ENCODE measurements at regions not wholly inside any gene's neighbourhood (a gene's known extent, or its start where the extent isn't known, plus 50 kb on each side); places are given as distances from the start of the nearest gene placed in this dataset.

DNA sequence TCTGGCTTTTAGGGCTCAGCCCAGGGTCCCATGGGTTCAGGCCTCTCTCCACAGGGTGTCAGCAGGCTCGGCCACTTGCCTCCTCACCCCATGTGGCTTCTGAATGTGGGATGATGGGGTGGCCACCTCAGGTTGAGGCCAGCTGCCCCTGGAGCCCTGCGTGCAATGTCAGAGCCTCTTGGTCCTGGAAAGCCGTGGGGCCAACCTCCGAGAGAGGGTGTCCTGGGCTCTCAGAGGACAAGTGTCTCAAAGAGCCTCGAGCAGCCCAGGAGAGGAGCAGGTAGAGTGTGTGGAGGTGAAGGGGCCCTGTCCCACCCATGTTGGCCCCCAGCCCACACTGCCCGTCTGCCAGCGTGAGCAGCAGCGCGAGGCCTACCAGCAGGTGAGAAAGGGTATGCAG is 86.0 kb downstream of the PLXNA1 start:
- no peak for DNase-seq (ENCODE audit: low spot score)
- Histone ChIP-seq H3K27ac (ENCODE audit: low read depth) (no peak overlapping the region), H3K4me3 (no peak overlapping the region), H3K79me2 (replicated peaks; ENCODE audit: insufficient read depth) (no peaks in the 10 kb centered on the region), H3F3A (replicated peaks; ENCODE audit: low read depth) (no peaks in the 10 kb centered on the region), H3K27me3 (ENCODE audit: insufficient read depth) (no peaks in the 10 kb centered on the region), H3K36me3 (ENCODE audit: insufficient read depth) (no peaks in the 10 kb centered on the region), H3K4me1 (ENCODE audit: insufficient read depth) (no peaks in the 10 kb centered on the region), H3K9me2 (ENCODE audit: insufficient read depth) (no peaks in the 10 kb centered on the region), H2AFZ (no peak overlapping the region), H4K20me1 (replicated peaks; ENCODE audit: insufficient read depth) (no peaks in the 10 kb centered on the region), H3K4me2 (no peak overlapping the region)
- no peak overlapping the region for H3K4me3 Mint-ChIP-seq
- no peaks in the 10 kb centered on the region for H3K9me3 Mint-ChIP-seq
- no peak overlapping the region for H3K27ac Mint-ChIP-seq
- ATAC-seq, result no peak
- TF ChIP-seq, protein P1, sequence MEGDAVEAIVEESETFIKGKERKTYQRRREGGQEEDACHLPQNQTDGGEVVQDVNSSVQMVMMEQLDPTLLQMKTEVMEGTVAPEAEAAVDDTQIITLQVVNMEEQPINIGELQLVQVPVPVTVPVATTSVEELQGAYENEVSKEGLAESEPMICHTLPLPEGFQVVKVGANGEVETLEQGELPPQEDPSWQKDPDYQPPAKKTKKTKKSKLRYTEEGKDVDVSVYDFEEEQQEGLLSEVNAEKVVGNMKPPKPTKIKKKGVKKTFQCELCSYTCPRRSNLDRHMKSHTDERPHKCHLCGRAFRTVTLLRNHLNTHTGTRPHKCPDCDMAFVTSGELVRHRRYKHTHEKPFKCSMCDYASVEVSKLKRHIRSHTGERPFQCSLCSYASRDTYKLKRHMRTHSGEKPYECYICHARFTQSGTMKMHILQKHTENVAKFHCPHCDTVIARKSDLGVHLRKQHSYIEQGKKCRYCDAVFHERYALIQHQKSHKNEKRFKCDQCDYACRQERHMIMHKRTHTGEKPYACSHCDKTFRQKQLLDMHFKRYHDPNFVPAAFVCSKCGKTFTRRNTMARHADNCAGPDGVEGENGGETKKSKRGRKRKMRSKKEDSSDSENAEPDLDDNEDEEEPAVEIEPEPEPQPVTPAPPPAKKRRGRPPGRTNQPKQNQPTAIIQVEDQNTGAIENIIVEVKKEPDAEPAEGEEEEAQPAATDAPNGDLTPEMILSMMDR (conservative IDR thresholded peaks at IDR 0.05; ENCODE audit: low read depth in 2 of 2), result no peak
- TF ChIP-seq, protein P2, sequence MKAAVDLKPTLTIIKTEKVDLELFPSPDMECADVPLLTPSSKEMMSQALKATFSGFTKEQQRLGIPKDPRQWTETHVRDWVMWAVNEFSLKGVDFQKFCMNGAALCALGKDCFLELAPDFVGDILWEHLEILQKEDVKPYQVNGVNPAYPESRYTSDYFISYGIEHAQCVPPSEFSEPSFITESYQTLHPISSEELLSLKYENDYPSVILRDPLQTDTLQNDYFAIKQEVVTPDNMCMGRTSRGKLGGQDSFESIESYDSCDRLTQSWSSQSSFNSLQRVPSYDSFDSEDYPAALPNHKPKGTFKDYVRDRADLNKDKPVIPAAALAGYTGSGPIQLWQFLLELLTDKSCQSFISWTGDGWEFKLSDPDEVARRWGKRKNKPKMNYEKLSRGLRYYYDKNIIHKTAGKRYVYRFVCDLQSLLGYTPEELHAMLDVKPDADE (IDR thresholded peaks at IDR 0.05), result no peak
- TF ChIP-seq EZH2 (IDR thresholded peaks at IDR 0.05; ENCODE audit: low read depth, unreplicated experiment), result no peak
- TF ChIP-seq, protein P3, sequence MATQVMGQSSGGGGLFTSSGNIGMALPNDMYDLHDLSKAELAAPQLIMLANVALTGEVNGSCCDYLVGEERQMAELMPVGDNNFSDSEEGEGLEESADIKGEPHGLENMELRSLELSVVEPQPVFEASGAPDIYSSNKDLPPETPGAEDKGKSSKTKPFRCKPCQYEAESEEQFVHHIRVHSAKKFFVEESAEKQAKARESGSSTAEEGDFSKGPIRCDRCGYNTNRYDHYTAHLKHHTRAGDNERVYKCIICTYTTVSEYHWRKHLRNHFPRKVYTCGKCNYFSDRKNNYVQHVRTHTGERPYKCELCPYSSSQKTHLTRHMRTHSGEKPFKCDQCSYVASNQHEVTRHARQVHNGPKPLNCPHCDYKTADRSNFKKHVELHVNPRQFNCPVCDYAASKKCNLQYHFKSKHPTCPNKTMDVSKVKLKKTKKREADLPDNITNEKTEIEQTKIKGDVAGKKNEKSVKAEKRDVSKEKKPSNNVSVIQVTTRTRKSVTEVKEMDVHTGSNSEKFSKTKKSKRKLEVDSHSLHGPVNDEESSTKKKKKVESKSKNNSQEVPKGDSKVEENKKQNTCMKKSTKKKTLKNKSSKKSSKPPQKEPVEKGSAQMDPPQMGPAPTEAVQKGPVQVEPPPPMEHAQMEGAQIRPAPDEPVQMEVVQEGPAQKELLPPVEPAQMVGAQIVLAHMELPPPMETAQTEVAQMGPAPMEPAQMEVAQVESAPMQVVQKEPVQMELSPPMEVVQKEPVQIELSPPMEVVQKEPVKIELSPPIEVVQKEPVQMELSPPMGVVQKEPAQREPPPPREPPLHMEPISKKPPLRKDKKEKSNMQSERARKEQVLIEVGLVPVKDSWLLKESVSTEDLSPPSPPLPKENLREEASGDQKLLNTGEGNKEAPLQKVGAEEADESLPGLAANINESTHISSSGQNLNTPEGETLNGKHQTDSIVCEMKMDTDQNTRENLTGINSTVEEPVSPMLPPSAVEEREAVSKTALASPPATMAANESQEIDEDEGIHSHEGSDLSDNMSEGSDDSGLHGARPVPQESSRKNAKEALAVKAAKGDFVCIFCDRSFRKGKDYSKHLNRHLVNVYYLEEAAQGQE (IDR thresholded peaks at IDR 0.05; ENCODE audit: unreplicated experiment), result no peak
- TF ChIP-seq EZH2phosphoT487 (IDR thresholded peaks at IDR 0.05; ENCODE audit: unreplicated experiment), result no peak
- TF ChIP-seq, protein P4, sequence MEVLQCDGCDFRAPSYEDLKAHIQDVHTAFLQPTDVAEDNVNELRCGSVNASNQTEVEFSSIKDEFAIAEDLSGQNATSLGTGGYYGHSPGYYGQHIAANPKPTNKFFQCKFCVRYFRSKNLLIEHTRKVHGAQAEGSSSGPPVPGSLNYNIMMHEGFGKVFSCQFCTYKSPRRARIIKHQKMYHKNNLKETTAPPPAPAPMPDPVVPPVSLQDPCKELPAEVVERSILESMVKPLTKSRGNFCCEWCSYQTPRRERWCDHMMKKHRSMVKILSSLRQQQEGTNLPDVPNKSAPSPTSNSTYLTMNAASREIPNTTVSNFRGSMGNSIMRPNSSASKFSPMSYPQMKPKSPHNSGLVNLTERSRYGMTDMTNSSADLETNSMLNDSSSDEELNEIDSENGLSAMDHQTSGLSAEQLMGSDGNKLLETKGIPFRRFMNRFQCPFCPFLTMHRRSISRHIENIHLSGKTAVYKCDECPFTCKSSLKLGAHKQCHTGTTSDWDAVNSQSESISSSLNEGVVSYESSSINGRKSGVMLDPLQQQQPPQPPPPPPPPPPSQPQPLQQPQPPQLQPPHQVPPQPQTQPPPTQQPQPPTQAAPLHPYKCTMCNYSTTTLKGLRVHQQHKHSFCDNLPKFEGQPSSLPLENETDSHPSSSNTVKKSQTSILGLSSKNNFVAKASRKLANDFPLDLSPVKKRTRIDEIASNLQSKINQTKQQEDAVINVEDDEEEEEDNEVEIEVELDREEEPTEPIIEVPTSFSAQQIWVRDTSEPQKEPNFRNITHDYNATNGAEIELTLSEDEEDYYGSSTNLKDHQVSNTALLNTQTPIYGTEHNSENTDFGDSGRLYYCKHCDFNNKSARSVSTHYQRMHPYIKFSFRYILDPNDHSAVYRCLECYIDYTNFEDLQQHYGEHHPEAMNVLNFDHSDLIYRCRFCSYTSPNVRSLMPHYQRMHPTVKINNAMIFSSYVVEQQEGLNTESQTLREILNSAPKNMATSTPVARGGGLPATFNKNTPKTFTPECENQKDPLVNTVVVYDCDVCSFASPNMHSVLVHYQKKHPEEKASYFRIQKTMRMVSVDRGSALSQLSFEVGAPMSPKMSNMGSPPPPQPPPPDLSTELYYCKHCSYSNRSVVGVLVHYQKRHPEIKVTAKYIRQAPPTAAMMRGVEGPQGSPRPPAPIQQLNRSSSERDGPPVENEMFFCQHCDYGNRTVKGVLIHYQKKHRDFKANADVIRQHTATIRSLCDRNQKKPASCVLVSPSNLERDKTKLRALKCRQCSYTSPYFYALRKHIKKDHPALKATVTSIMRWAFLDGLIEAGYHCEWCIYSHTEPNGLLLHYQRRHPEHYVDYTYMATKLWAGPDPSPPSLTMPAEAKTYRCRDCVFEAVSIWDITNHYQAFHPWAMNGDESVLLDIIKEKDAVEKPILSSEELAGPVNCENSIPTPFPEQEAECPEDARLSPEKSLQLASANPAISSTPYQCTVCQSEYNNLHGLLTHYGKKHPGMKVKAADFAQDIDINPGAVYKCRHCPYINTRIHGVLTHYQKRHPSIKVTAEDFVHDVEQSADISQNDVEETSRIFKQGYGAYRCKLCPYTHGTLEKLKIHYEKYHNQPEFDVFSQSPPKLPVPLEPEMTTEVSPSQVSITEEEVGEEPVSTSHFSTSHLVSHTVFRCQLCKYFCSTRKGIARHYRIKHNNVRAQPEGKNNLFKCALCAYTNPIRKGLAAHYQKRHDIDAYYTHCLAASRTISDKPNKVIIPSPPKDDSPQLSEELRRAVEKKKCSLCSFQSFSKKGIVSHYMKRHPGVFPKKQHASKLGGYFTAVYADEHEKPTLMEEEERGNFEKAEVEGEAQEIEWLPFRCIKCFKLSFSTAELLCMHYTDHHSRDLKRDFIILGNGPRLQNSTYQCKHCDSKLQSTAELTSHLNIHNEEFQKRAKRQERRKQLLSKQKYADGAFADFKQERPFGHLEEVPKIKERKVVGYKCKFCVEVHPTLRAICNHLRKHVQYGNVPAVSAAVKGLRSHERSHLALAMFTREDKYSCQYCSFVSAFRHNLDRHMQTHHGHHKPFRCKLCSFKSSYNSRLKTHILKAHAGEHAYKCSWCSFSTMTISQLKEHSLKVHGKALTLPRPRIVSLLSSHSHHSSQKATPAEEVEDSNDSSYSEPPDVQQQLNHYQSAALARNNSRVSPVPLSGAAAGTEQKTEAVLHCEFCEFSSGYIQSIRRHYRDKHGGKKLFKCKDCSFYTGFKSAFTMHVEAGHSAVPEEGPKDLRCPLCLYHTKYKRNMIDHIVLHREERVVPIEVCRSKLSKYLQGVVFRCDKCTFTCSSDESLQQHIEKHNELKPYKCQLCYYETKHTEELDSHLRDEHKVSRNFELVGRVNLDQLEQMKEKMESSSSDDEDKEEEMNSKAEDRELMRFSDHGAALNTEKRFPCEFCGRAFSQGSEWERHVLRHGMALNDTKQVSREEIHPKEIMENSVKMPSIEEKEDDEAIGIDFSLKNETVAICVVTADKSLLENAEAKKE (CRISPR knock-in tag; IDR thresholded peaks at IDR 0.05), result no peak
- no peak for TF ChIP-seq NANOG (IDR thresholded peaks at IDR 0.05; ENCODE audit: borderline replicate concordance)
- no peak for TF ChIP-seq POLR2AphosphoS5 (IDR thresholded peaks at IDR 0.05; ENCODE audit: low read depth)
- TF ChIP-seq JUNB (IDR thresholded peaks at IDR 0.05; ENCODE audit: unreplicated experiment), result no peak
- no peak for TF ChIP-seq CREB1 (CRISPR knock-in tag; IDR thresholded peaks at IDR 0.05; ENCODE audit: low read depth)
- TF ChIP-seq STAT1 (IDR thresholded peaks at IDR 0.05; ENCODE audit: unreplicated experiment), result no peak
- H3K27me3 Mint-ChIP-seq (ENCODE audit: insufficient read depth, low read depth, poor library complexity), result peaks cover 1% of the 10 kb centered on the region
- no peaks in the 10 kb centered on the region; the same call in 1 of the 3 replicates for H3K4me1 Mint-ChIP-seq
- no peaks in the 10 kb centered on the region for H3K36me3 Mint-ChIP-seq (ENCODE audit: low read depth)

Data from GM23338 (cell line).